Peyer's patch (tissue), 4 donors: ENCODE measurements at regions not wholly inside any gene's neighbourhood (a gene's known extent, or its start where the extent isn't known, plus 50 kb on each side); places are given as distances from the start of the nearest gene placed in this dataset.
"Not testable (repeated sequence)": the region's sequence is repeated elsewhere in the genome, so short reads cannot be mapped to it uniquely, and the experiment has no call there.

Experiments used
- DNase-seq, 3 donors: peaks; one replicate each; pipeline ENCODE4 v3.0.0-alpha.2; 2017 to 2019
- H3K27ac ChIP-seq, 4 donors: fragments of 200-600 bp; sonication (generic); one replicate each; pipeline ENCODE4 v1.5.1; 2016 to 2019
- H3K27me3 ChIP-seq, 2 donors: fragments of 200-600 bp; sonication (generic); one replicate each; pipeline ENCODE4 v1.5.1; 2019
- H3K36me3 ChIP-seq, 3 donors: fragments of 200-600 bp; sonication (generic); one replicate each; pipeline ENCODE4 v1.5.1; 2016 to 2019
- H3K4me1 ChIP-seq, 4 donors: fragments of 200-600 bp; sonication (generic); one replicate each; pipeline ENCODE4 v1.5.1; 2016 to 2019
- H3K4me3 ChIP-seq, 4 donors: fragments of 200-600 bp; sonication (generic); 1 replicate in 3 of 4; 2 replicates in 1 of 4; pipeline ENCODE4 v1.5.1; 2016 to 2019; ENCODE audit warnings: mild to moderate bottlenecking in 1 of 4
- H3K9me3 ChIP-seq, 4 donors: fragments of 200-600 bp; sonication (generic); one replicate each; pipeline ENCODE4 v1.5.1; 2016 to 2019; ENCODE audit warnings: mild to moderate bottlenecking in 1 of 4
- CTCF ChIP-seq, 6 experiments: fragments of 450-650 bp in 4 of 6; fragments of 200-600 bp in 2 of 6; sonication (generic) in 1 of 6; IDR thresholded peaks; one replicate each; pipeline ENCODE4 v1.5.1; 2017 to 2019; ENCODE audit warnings: antibody characterized with exemption in 6 of 6, mild to moderate bottlenecking in 3 of 6, moderate library complexity in 1 of 6
- POLR2A ChIP-seq, 2 donors: fragments of 450-650 bp; IDR thresholded peaks; one replicate each; pipeline ENCODE4 v1.5.1; 2017; ENCODE audit warnings: antibody characterized with exemption in 2 of 2, mild to moderate bottlenecking in 2 of 2, moderate library complexity in 2 of 2

GRCh38 chr14:85344847-85345570, 184.9 kb upstream of the FLRT2 start:
- Histone ChIP-seq H3K4me1 (no peaks in the 10 kb centered on the region), H3K27ac (no peak overlapping the region), H3K4me3 (no peak overlapping the region), H3K9me3 (no peaks in the 10 kb centered on the region), H3K36me3 (no peaks in the 10 kb centered on the region), H3K27me3 (no peaks in the 10 kb centered on the region)
- TF ChIP-seq POLR2A (IDR thresholded peaks at IDR 0.05) (no peak), CTCF (IDR thresholded peaks at IDR 0.05) (no peak)
- DNase-seq, result no peak

GRCh38 chr14:85350667-85351066, 179.3 kb upstream of the FLRT2 start:
- Histone ChIP-seq H3K27ac (no peak overlapping the region), H3K4me3 (no peak overlapping the region), H3K4me1 (no peaks in the 10 kb centered on the region), H3K27me3 (no peaks in the 10 kb centered on the region), H3K36me3 (no peaks in the 10 kb centered on the region), H3K9me3 (no peaks in the 10 kb centered on the region)
- DNase-seq, result no peak
- TF ChIP-seq CTCF (IDR thresholded peaks at IDR 0.05) (no peak), POLR2A (IDR thresholded peaks at IDR 0.05) (no peak)

- not testable (repeated sequence) for H3K4me1 ChIP-seq, H3K4me3 ChIP-seq, DNase-seq, H3K36me3 ChIP-seq, H3K27ac ChIP-seq, H3K9me3 ChIP-seq, H3K27me3 ChIP-seq
Observed at GRCh38 chr14:85352588-85352987, 177.4 kb upstream of the FLRT2 start.

- no peak for DNase-seq
- TF ChIP-seq POLR2A (IDR thresholded peaks at IDR 0.05), result no peak
- TF ChIP-seq CTCF (IDR thresholded peaks at IDR 0.05), result no peak
Observed at GRCh38 chr14:85357120-85357519, 172.8 kb upstream of the FLRT2 start.

GRCh38 chr14:85358136-85358785, 171.7 kb upstream of the FLRT2 start:
- Histone ChIP-seq H3K4me1 (no peaks in the 10 kb centered on the region), H3K4me3 (no peak overlapping the region), H3K36me3 (no peaks in the 10 kb centered on the region), H3K27ac (no peak overlapping the region), H3K27me3 (no peaks in the 10 kb centered on the region), H3K9me3 (no peaks in the 10 kb centered on the region)
- DNase-seq, result no peak
- no peak for TF ChIP-seq CTCF (IDR thresholded peaks at IDR 0.05)
- no peak for TF ChIP-seq POLR2A (IDR thresholded peaks at IDR 0.05)

More at GRCh38 chr14:85357120-85357519, 172.8 kb upstream of the FLRT2 start:
- Histone ChIP-seq H3K4me3 (no peak overlapping the region), H3K27me3 (no peaks in the 10 kb centered on the region), H3K9me3 (no peaks in the 10 kb centered on the region), H3K36me3 (no peaks in the 10 kb centered on the region), H3K4me1 (no peaks in the 10 kb centered on the region), H3K27ac (no peak overlapping the region)

- Histone ChIP-seq H3K27ac (no peak overlapping the region), H3K4me1 (no peaks in the 10 kb centered on the region), H3K4me3 (no peak overlapping the region), H3K36me3 (no peaks in the 10 kb centered on the region), H3K27me3 (no peaks in the 10 kb centered on the region), H3K9me3 (no peaks in the 10 kb centered on the region)
- DNase-seq, result no peak
- TF ChIP-seq CTCF (IDR thresholded peaks at IDR 0.05) (no peak), POLR2A (IDR thresholded peaks at IDR 0.05) (no peak)
Observed at GRCh38 chr14:85359505-85359904, 170.4 kb upstream of the FLRT2 start.
